Suprapubic skin (tissue), 4 donors: ENCODE measurements at regions not wholly inside any gene's neighbourhood (a gene's known extent, or its start where the extent isn't known, plus 50 kb on each side); places are given as distances from the start of the nearest gene placed in this dataset.

Experiments
- DNase-seq, 2 donors: peaks; one replicate each; pipeline ENCODE4 v3.0.0-alpha.2; 2019; ENCODE audit warnings: low spot score in 2 of 2
- H3K27ac ChIP-seq: fragments of 200-600 bp; sonication (generic); one replicate; pipeline ENCODE4 v1.5.1; 2019
- H3K27me3 ChIP-seq: fragments of 200-600 bp; sonication (generic); one replicate; pipeline ENCODE4 v1.5.1; 2019
- H3K36me3 ChIP-seq: fragments of 200-600 bp; sonication (generic); one replicate; pipeline ENCODE4 v1.5.1; 2019
- H3K4me1 ChIP-seq: fragments of 200-600 bp; sonication (generic); one replicate; pipeline ENCODE4 v1.5.1; 2019
- H3K4me3 ChIP-seq: fragments of 200-600 bp; sonication (generic); one replicate; pipeline ENCODE4 v1.5.1; 2019; ENCODE audit warnings: mild to moderate bottlenecking
- H3K9me3 ChIP-seq: fragments of 200-600 bp; sonication (generic); one replicate; pipeline ENCODE4 v1.5.1; 2019
- EP300 ChIP-seq: sonication (generic); formaldehyde crosslinking; IDR thresholded peaks from one replicate; pipeline ENCODE4 v1.6.1; 2017; ENCODE audit warnings: antibody characterized with exemption
- POLR2A ChIP-seq, 2 donors: fragments of 450-650 bp; IDR thresholded peaks; one replicate each; pipeline ENCODE4 v1.6.1; 2017; ENCODE audit warnings: antibody characterized with exemption in 2 of 2, mild to moderate bottlenecking in 2 of 2, moderate library complexity in 2 of 2
- POLR2AphosphoS5 ChIP-seq, 3 donors: sonication (generic); formaldehyde crosslinking; IDR thresholded peaks; one replicate each; pipeline ENCODE4 v1.6.1; 2017; ENCODE audit warnings: antibody characterized with exemption in 3 of 3
- WGBS: methylation state at CpG from one replicate; pipeline ENCODE4 v1.1.5; 2018; 5-methylcytosine and 5-hydroxymethylcytosine counted together
- TF ChIP-seq, protein P1 (sequence below), 2 donors: fragments of 200-600 bp in 1 of 2; fragments of 450-650 bp in 1 of 2; sonication (generic) in 1 of 2; IDR thresholded peaks; one replicate each; pipeline ENCODE4 v1.5.1; 2016 to 2019; ENCODE audit warnings: antibody characterized with exemption in 2 of 2, mild to moderate bottlenecking in 1 of 2, moderate library complexity in 1 of 2

DNA sequence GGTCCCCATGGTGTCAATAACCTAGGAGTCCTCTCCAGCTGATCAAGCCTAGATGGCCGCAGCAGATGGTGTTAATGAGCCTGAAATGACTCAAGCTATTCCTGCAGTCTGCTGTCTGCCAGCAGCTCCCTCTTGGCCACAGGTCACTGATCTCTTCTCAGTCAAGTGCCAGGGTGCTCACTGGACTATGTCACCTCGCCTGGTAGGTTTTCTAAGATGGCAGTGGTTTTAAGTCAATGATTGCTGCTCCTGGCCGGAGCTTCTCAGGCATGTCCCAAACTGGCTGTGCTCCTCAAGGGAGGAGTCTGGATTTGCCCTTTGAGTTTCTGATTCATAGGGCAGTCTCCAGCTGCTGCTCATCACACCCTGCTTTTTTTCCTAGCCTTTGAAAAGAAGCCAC is 58.6 kb upstream of the SHISA6 start:
- TF ChIP-seq, protein P1, sequence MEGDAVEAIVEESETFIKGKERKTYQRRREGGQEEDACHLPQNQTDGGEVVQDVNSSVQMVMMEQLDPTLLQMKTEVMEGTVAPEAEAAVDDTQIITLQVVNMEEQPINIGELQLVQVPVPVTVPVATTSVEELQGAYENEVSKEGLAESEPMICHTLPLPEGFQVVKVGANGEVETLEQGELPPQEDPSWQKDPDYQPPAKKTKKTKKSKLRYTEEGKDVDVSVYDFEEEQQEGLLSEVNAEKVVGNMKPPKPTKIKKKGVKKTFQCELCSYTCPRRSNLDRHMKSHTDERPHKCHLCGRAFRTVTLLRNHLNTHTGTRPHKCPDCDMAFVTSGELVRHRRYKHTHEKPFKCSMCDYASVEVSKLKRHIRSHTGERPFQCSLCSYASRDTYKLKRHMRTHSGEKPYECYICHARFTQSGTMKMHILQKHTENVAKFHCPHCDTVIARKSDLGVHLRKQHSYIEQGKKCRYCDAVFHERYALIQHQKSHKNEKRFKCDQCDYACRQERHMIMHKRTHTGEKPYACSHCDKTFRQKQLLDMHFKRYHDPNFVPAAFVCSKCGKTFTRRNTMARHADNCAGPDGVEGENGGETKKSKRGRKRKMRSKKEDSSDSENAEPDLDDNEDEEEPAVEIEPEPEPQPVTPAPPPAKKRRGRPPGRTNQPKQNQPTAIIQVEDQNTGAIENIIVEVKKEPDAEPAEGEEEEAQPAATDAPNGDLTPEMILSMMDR (IDR thresholded peaks at IDR 0.05): no peak
- TF ChIP-seq POLR2A (IDR thresholded peaks at IDR 0.05) (no peak), POLR2AphosphoS5 (IDR thresholded peaks at IDR 0.05) (no peak), EP300 (no peak)
- WGBS: 43% methylated on average over 3 of the region's 3 CpGs
- Histone ChIP-seq H3K27me3 (no peaks in the 10 kb centered on the region), H3K4me1 (no peaks in the 10 kb centered on the region), H3K36me3 (no peaks in the 10 kb centered on the region), H3K27ac (no peak overlapping the region), H3K9me3 (no peaks in the 10 kb centered on the region), H3K4me3 (no peak overlapping the region)
- no peak for DNase-seq

- no peaks in the 10 kb centered on the region for H3K9me3 ChIP-seq
- H3K36me3 ChIP-seq: no peaks in the 10 kb centered on the region
- H3K4me3 ChIP-seq: no peak overlapping the region
- no peak overlapping the region for H3K27ac ChIP-seq
- 39% methylated on average over 3 of the region's 3 CpGs for WGBS
- no peaks in the 10 kb centered on the region for H3K27me3 ChIP-seq
- TF ChIP-seq POLR2AphosphoS5 (IDR thresholded peaks at IDR 0.05) (no peak), EP300 (no peak), POLR2A (IDR thresholded peaks at IDR 0.05) (no peak)
- TF ChIP-seq, protein P1 (IDR thresholded peaks at IDR 0.05): no peak
- no peaks in the 10 kb centered on the region for H3K4me1 ChIP-seq
- no peak for DNase-seq
Measured at GRCh38 chr17:11178581-11178980, 62.4 kb upstream of the SHISA6 start.

DNA sequence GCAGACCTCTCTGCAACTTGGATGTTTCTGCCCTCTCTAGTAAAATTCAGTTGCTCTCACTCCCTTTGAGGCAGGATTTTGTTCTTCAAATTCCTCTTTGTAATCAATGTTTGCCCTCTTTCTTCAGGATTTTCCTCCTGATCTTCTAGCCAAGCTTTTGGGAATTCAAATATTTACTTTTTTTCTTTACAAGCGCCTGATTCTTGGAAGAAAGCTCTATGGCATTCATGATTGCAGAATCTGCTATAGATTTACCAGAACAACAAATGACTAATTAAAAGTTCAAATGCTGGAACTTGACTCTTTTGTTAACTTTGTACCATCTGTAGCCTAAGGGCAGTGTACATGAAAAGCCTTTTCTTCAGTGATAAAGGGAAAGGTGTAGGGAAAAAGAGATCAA is 63.7 kb upstream of the SHISA6 start:
- TF ChIP-seq POLR2A (IDR thresholded peaks at IDR 0.05): no peak
- TF ChIP-seq, protein P1 (IDR thresholded peaks at IDR 0.05): no peak
- no peak for TF ChIP-seq EP300
- TF ChIP-seq POLR2AphosphoS5 (IDR thresholded peaks at IDR 0.05): no peak
- DNase-seq: no peak
- no peaks in the 10 kb centered on the region for H3K4me1 ChIP-seq
- no peak overlapping the region for H3K4me3 ChIP-seq
- no peaks in the 10 kb centered on the region for H3K36me3 ChIP-seq
- 46% methylated on average over 1 of the region's 1 CpG for WGBS
- H3K27me3 ChIP-seq: no peaks in the 10 kb centered on the region
- no peaks in the 10 kb centered on the region for H3K9me3 ChIP-seq
- no peak overlapping the region for H3K27ac ChIP-seq

- DNase-seq: no peak
- WGBS: 61% methylated on average over 7 of the region's 7 CpGs
- no peak overlapping the region for H3K4me3 ChIP-seq
- no peaks in the 10 kb centered on the region for H3K9me3 ChIP-seq
- H3K4me1 ChIP-seq: no peaks in the 10 kb centered on the region
- TF ChIP-seq EP300 (no peak), POLR2AphosphoS5 (IDR thresholded peaks at IDR 0.05) (no peak), POLR2A (IDR thresholded peaks at IDR 0.05) (no peak)
- TF ChIP-seq, protein P1 (IDR thresholded peaks at IDR 0.05): no peak
- no peak overlapping the region for H3K27ac ChIP-seq
- H3K27me3 ChIP-seq: peaks cover 4% of the 10 kb centered on the region
- no peaks in the 10 kb centered on the region for H3K36me3 ChIP-seq
Measured at GRCh38 chr17:11176549-11176948, 64.5 kb upstream of the SHISA6 start.

DNA sequence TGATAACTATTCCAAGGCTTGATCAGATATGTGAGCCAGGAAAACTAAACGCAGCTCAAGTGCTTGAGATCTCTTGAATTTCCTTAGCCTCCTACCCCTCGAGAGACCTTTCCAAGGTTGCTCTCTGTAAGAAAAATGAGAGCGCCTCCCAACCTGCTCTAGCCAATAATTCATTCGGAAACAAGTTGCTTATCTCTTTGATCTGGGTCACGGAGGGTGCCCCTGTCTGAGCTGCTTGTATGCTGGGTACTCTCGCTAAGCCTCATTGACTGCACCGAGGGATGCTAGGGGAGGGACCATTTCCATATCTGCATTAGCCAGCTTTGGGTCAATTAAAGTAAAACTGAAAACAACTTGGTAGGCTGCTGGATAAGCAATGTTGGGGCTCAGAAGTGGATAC is 70.1 kb upstream of the SHISA6 start:
- Histone ChIP-seq H3K27me3 (peaks cover 4% of the 10 kb centered on the region), H3K27ac (no peak overlapping the region), H3K4me1 (no peaks in the 10 kb centered on the region), H3K36me3 (no peaks in the 10 kb centered on the region), H3K9me3 (no peaks in the 10 kb centered on the region), H3K4me3 (no peak overlapping the region)
- WGBS: 47% methylated on average over 7 of the region's 7 CpGs
- no peak for DNase-seq
- TF ChIP-seq EP300 (no peak), POLR2AphosphoS5 (IDR thresholded peaks at IDR 0.05) (no peak), POLR2A (IDR thresholded peaks at IDR 0.05) (no peak)
- TF ChIP-seq, protein P1 (IDR thresholded peaks at IDR 0.05): no peak
